GM19438 (cell line): ENCODE measurements at regions not wholly inside any gene's neighbourhood (a gene's known extent, or its start where the extent isn't known, plus 50 kb on each side); places are given as distances from the start of the nearest gene placed in this dataset.

ENCODE experiments used
- ATAC-seq: cut with Tn5 transposase; IDR thresholded peaks from one replicate; pipeline ENCODE4 v1.9.1; 2021; ENCODE audit warnings: low read depth; ENCODE audit not compliant: unreplicated experiment

- no peak for ATAC-seq
Observed at GRCh38 chr2:65807942-65808341, 375.5 kb upstream of the SPRED2 start.

GRCh38 chr2:65804777-65805176 lies 372.4 kb upstream of the SPRED2 start:
- ATAC-seq, result no peak

- no peak for ATAC-seq
Observed at GRCh38 chr2:65802298-65802942, 370.0 kb upstream of the SPRED2 start.

GRCh38 chr2:65800998-65801397 lies 368.6 kb upstream of the SPRED2 start:
- ATAC-seq, result no peak

GRCh38 chr2:65799141-65799854 lies 366.9 kb upstream of the SPRED2 start:
- ATAC-seq, result no peak

GRCh38 chr2:65798641-65799040 lies 366.2 kb upstream of the SPRED2 start:
- no peak for ATAC-seq

- ATAC-seq, result no peak
Observed at GRCh38 chr2:65794994-65795393, 362.6 kb upstream of the SPRED2 start.

- ATAC-seq, result no peak
Observed at GRCh38 chr2:65791404-65791975, 359.1 kb upstream of the SPRED2 start.

- no peak for ATAC-seq
Observed at GRCh38 chr2:65790676-65790935, 358.2 kb upstream of the SPRED2 start.

GRCh38 chr2:65789923-65790675 lies 357.7 kb upstream of the SPRED2 start:
- ATAC-seq, result no peak

- no peak for ATAC-seq
Observed at GRCh38 chr2:65788556-65788955, 356.2 kb upstream of the SPRED2 start.

- no peak for ATAC-seq
Observed at GRCh38 chr2:65786765-65787164, 354.4 kb upstream of the SPRED2 start.

- no peak for ATAC-seq
Observed at GRCh38 chr2:65786007-65786717, 353.8 kb upstream of the SPRED2 start.

GRCh38 chr2:65782996-65783650 lies 350.7 kb upstream of the SPRED2 start:
- ATAC-seq, result no peak

- ATAC-seq, result no peak
Observed at GRCh38 chr2:65782186-65782585, 349.8 kb upstream of the SPRED2 start.

GRCh38 chr2:65781756-65782155 lies 349.4 kb upstream of the SPRED2 start:
- no peak for ATAC-seq

GRCh38 chr2:65779021-65779420 lies 346.6 kb upstream of the SPRED2 start:
- ATAC-seq, result no peak

- ATAC-seq, result no peak
Observed at GRCh38 chr2:65778137-65778536, 345.7 kb upstream of the SPRED2 start.

- no peak for ATAC-seq
Observed at GRCh38 chr2:65775839-65776238, 343.4 kb upstream of the SPRED2 start.

- ATAC-seq, result no peak
Observed at GRCh38 chr2:65767946-65768345, 335.5 kb upstream of the SPRED2 start.
